Spleen (tissue), 7 donors: ENCODE measurements at regions not wholly inside any gene's neighbourhood (a gene's known extent, or its start where the extent isn't known, plus 50 kb on each side); places are given as distances from the start of the nearest gene placed in this dataset.

Source experiments
- POLR2A ChIP-seq, 3 donors: fragments of 450-650 bp; IDR thresholded peaks; one replicate each; pipeline ENCODE4 v1.5.1; 2017; ENCODE audit warnings: antibody characterized with exemption in 3 of 3, mild to moderate bottlenecking in 1 of 3
- TF ChIP-seq, protein P1 (sequence below), 11 experiments: fragments of 200-600 bp in 7 of 11; fragments of 450-650 bp in 4 of 11; sonication (generic) in 4 of 11; IDR thresholded peaks in 8 of 11; conservative IDR thresholded peaks in 3 of 11; 1 replicate in 7 of 11; 2 replicates in 4 of 11; pipeline versions ENCODE4 v1.4.0 to v1.8.0; 2016 to 2021; ENCODE audit warnings: antibody characterized with exemption in 11 of 11, inconsistent platforms in 4 of 11, mild to moderate bottlenecking in 1 of 11
- donor health status: DM: no; HTN: no; CAD: no; lungs with moderate emphysema.
- donor health status: DM: no; HTN: no; CAD: no.
- donor health status: DM: no; HTN: no; CAD: no.

GRCh38 chr2:18830962-18831361 is 241.6 kb upstream of the NT5C1B start:
- TF ChIP-seq, protein P1, sequence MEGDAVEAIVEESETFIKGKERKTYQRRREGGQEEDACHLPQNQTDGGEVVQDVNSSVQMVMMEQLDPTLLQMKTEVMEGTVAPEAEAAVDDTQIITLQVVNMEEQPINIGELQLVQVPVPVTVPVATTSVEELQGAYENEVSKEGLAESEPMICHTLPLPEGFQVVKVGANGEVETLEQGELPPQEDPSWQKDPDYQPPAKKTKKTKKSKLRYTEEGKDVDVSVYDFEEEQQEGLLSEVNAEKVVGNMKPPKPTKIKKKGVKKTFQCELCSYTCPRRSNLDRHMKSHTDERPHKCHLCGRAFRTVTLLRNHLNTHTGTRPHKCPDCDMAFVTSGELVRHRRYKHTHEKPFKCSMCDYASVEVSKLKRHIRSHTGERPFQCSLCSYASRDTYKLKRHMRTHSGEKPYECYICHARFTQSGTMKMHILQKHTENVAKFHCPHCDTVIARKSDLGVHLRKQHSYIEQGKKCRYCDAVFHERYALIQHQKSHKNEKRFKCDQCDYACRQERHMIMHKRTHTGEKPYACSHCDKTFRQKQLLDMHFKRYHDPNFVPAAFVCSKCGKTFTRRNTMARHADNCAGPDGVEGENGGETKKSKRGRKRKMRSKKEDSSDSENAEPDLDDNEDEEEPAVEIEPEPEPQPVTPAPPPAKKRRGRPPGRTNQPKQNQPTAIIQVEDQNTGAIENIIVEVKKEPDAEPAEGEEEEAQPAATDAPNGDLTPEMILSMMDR (IDR thresholded peaks at IDR 0.05 in 8 of 11, conservative IDR thresholded peaks at IDR 0.05 in 3 of 11): no peak
- TF ChIP-seq POLR2A (IDR thresholded peaks at IDR 0.05): no peak
